Suprapubic skin (tissue), 3 donors: ENCODE measurements at regions not wholly inside any gene's neighbourhood (a gene's known extent, or its start where the extent isn't known, plus 50 kb on each side); places are given as distances from the start of the nearest gene placed in this dataset.

Experiments
- POLR2A ChIP-seq, 2 donors: fragments of 450-650 bp; IDR thresholded peaks; one replicate each; pipeline ENCODE4 v1.6.1; 2017; ENCODE audit warnings: antibody characterized with exemption in 2 of 2, mild to moderate bottlenecking in 2 of 2, moderate library complexity in 2 of 2
- TF ChIP-seq, protein P1 (sequence below), 2 donors: fragments of 200-600 bp in 1 of 2; fragments of 450-650 bp in 1 of 2; sonication (generic) in 1 of 2; IDR thresholded peaks; one replicate each; pipeline ENCODE4 v1.5.1; 2016 to 2019; ENCODE audit warnings: antibody characterized with exemption in 2 of 2, mild to moderate bottlenecking in 1 of 2, moderate library complexity in 1 of 2

DNA sequence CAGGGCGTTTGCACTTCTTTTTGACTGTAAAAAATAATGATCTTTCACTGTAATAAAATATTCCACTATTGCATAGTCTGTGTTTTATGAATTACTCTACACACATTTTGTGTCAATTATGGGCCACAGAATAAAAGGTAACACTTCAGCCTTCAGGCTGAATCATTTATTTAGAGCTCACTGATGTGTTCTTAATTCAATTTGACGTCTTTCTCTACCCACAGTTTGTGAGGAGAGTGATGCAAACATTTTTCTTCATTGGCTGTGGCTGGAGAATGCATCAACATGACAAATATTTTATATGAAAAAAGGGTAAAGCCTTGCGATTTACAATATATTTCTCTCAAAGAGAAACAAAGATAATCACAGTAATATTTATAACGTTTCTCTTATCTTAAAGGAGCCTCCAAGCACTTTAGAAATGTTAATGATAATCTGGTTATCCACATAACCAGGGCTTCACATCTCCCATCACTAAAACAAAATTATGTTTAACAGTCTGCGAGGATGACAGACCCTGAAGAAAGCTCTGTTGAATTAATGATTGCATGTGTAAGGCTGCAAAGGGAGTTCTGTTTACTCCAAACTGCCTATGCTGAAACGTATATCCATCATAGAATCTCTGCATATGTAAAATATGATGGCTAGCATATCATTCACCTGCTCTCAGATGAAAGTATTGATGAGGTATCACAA lies 951.3 kb downstream of the ZPLD1 start:
- TF ChIP-seq, protein P1, sequence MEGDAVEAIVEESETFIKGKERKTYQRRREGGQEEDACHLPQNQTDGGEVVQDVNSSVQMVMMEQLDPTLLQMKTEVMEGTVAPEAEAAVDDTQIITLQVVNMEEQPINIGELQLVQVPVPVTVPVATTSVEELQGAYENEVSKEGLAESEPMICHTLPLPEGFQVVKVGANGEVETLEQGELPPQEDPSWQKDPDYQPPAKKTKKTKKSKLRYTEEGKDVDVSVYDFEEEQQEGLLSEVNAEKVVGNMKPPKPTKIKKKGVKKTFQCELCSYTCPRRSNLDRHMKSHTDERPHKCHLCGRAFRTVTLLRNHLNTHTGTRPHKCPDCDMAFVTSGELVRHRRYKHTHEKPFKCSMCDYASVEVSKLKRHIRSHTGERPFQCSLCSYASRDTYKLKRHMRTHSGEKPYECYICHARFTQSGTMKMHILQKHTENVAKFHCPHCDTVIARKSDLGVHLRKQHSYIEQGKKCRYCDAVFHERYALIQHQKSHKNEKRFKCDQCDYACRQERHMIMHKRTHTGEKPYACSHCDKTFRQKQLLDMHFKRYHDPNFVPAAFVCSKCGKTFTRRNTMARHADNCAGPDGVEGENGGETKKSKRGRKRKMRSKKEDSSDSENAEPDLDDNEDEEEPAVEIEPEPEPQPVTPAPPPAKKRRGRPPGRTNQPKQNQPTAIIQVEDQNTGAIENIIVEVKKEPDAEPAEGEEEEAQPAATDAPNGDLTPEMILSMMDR (IDR thresholded peaks at IDR 0.05), result no peak
- no peak for TF ChIP-seq POLR2A (IDR thresholded peaks at IDR 0.05)
